ENCODE measurements at regions not wholly inside any gene's neighbourhood (a gene's known extent, or its start where the extent isn't known, plus 50 kb on each side); places are given as distances from the start of the nearest gene placed in this dataset.

DNA sequence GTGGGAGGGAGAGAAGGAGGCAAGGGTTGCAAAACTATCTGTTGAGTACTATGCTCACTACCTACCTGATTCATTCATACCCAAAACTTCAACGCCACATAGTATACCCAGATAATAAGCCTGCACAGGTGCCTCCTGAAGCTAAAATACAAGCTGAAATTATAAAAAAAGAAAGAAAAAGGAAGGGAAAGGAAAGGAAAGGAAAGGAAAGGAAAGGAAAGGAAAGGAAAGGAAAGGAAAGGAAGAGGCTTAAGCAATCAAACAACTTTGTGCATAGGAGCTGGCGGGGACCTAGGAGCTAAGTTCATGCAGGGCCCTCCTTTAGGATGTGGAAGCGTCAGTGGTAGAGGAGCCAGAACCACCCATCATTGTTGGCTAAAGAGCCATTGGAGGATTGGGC is 108.9 kb upstream of the SYNDIG1 start:
- no peak for DNase-seq (ENCODE audit: low read depth)
- no peak for TF ChIP-seq CTCF (IDR thresholded peaks at IDR 0.05; ENCODE audit: low read length, missing control alignments)
- H3K4me3 ChIP-seq (replicated peaks; ENCODE audit: low read depth, low read length): no peak overlapping the region

DNA sequence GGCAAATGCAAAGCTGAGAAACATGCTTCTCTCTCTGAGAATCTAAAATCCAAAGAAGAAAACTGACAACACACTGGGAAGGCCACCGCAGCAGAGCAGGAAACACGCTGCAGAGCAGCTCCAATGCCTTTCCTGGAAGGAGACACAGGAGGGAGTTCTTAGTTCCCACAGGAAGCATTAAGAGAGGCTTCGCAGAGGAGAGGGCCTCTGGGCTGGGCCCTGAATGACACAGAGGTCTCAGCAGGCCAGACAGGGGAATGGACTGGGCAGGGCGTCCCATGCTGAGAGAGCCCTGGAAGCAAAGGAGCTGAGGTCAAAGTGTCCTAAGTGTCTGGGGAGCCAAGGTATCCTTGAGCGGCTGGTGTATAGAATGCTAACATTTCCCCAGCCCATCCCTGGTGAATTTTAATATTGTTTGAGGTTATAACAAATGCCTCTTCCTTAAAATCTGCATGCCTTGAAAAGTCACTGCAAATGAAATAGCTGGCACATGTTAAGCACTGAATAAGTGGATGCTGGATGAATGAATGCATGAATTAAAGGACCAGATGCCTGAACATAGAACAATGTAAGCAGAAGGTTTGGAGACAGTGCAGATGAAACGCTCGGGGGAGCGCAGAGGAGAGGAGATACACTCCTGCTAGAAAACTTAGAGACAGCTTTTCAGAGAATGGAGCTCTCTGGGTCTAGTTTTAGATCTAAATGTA is 110.0 kb upstream of the SYNDIG1 start:
- DNase-seq (ENCODE audit: low read depth): no peak
- H3K4me3 ChIP-seq (replicated peaks; ENCODE audit: low read depth, low read length): no peak overlapping the region
- no peak for TF ChIP-seq CTCF (IDR thresholded peaks at IDR 0.05; ENCODE audit: low read length, missing control alignments)

DNA sequence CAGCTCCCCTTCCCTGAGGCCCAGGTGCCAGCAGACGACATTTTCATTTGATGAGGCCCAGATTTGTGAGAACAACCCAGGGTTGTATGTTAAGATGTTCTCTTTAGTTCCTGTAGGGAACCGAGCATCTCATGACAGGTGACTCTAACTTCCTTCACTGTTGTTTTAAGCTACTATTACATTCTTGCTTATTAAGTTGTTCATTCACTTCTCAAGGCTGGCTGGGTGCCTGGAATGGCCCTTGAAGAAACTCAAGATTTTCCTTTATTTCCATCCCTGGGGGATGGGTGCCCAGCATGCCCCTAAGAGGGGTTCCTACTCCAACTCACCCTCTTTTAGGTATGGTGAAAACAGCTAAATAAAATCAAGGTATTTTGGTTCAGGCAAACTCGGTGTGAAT is 111.5 kb upstream of the SYNDIG1 start:
- DNase-seq (ENCODE audit: low read depth): no peak
- no peak for TF ChIP-seq CTCF (IDR thresholded peaks at IDR 0.05; ENCODE audit: low read length, missing control alignments)
- no peak overlapping the region for H3K4me3 ChIP-seq (replicated peaks; ENCODE audit: low read depth, low read length)

- DNase-seq (ENCODE audit: low read depth): no peak
- TF ChIP-seq CTCF (IDR thresholded peaks at IDR 0.05; ENCODE audit: low read length, missing control alignments): no peak
- H3K4me3 ChIP-seq (replicated peaks; ENCODE audit: low read depth, low read length): no peak overlapping the region
Measured at GRCh38 chr20:24357177-24357576, 112.3 kb upstream of the SYNDIG1 start.

GRCh38 chr20:24353135-24353690 is 116.2 kb upstream of the SYNDIG1 start:
- DNase-seq (ENCODE audit: low read depth): no peak
- no peak for TF ChIP-seq CTCF (IDR thresholded peaks at IDR 0.05; ENCODE audit: low read length, missing control alignments)
- H3K4me3 ChIP-seq (replicated peaks; ENCODE audit: low read depth, low read length): no peak overlapping the region

DNA sequence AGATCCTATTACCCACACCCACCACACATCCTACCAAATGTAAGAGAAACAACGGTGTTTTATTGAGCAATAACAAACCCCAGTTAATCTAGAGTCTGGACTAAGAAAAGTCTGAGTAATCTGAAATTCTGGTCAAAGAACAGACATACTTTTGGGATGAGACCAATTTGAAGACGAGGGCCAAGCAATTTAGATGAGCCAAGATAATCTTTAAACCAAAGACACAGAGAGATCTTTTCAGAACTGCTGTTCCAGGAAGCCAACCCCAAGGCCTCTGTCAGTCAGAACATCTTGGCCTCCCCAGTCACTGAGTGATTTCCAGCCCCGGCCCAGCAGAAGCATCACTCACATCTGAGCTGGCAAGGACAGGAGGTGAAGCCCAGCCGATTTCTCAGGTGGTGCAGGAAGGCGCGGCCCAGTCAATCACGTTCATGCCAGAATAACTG is 118.5 kb upstream of the SYNDIG1 start:
- no peak overlapping the region for H3K4me3 ChIP-seq (replicated peaks; ENCODE audit: low read depth, low read length)
- no peak for TF ChIP-seq CTCF (IDR thresholded peaks at IDR 0.05; ENCODE audit: low read length, missing control alignments)
- DNase-seq (ENCODE audit: low read depth): no peak

DNA sequence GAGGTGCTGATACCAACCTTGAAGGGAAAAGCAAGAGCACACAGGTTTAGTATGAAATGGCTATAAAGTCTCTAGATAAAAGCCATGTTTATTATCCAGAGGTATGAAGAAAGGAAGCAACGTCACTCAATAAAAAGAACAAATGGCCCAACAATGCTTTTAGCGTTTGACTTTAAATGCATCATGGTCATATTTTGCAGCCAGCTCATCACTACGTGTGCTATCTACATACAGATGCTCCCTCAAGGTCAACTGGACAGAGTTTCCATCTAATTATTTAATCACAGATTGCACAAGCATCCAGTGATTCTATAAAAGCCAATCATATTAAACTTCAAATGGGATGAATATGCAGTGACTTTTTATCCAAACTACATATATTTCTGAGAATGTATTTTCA is 127.6 kb upstream of the SYNDIG1 start:
- DNase-seq (ENCODE audit: low read depth): no peak
- no peak for TF ChIP-seq CTCF (IDR thresholded peaks at IDR 0.05; ENCODE audit: low read length, missing control alignments)

More for the DNA sequence above, 127.6 kb upstream of the SYNDIG1 start:
- no peak overlapping the region for H3K4me3 ChIP-seq (replicated peaks; ENCODE audit: low read depth, low read length)

All from fibroblast of pulmonary artery (primary cell).